H9 (cell line): ENCODE measurements at regions not wholly inside any gene's neighbourhood (a gene's known extent, or its start where the extent isn't known, plus 50 kb on each side); places are given as distances from the start of the nearest gene placed in this dataset.

Experiments used
- DNase-seq: peaks from one replicate; pipeline ENCODE4 v3.0.0-alpha.2; 2017
- H2AFZ ChIP-seq: one replicate; pipeline ENCODE4 v1.6.1; 2013; ENCODE audit warnings: mild to moderate bottlenecking, low read length, control low read depth, moderate library complexity
- H2AK5ac ChIP-seq: 2 replicates; pipeline ENCODE4 v1.6.1; 2013; ENCODE audit warnings: low read length, control low read depth, mixed read lengths; ENCODE audit not compliant: insufficient read length
- H2BK120ac ChIP-seq: one replicate; pipeline ENCODE4 v1.6.1; 2013; ENCODE audit warnings: low read depth, mild to moderate bottlenecking, low read length, control low read depth, inconsistent platforms; ENCODE audit not compliant: poor library complexity, severe bottlenecking
- H2BK12ac ChIP-seq: 2 replicates; pipeline ENCODE4 v1.6.1; 2013; ENCODE audit warnings: low read length, control low read depth, mixed read lengths, low read depth; ENCODE audit not compliant: insufficient read length
- H2BK15ac ChIP-seq: 2 replicates; pipeline ENCODE4 v1.6.1; 2013; ENCODE audit warnings: low read depth, low read length, control low read depth
- H2BK20ac ChIP-seq: one replicate; pipeline ENCODE4 v1.6.1; 2013; ENCODE audit warnings: low read depth, mild to moderate bottlenecking, low read length, control low read depth, inconsistent platforms; ENCODE audit not compliant: poor library complexity, severe bottlenecking
- H2BK5ac ChIP-seq: 2 replicates; pipeline ENCODE4 v1.6.1; 2013; ENCODE audit warnings: low read length, control low read depth, mixed read lengths; ENCODE audit not compliant: insufficient read length
- H3K14ac ChIP-seq: 2 replicates; pipeline ENCODE4 v1.6.1; 2013; ENCODE audit warnings: low read length, control low read depth; ENCODE audit not compliant: insufficient read depth
- H3K18ac ChIP-seq: 2 replicates; pipeline ENCODE4 v1.6.1; 2013; ENCODE audit warnings: low read depth, mild to moderate bottlenecking, mixed read lengths, low read length, control low read depth; ENCODE audit not compliant: insufficient read length
- H3K23ac ChIP-seq: 2 replicates; pipeline ENCODE4 v1.6.1; 2013; ENCODE audit warnings: low read length, control low read depth, mixed read lengths, low read depth; ENCODE audit not compliant: insufficient read length
- H3K23me2 ChIP-seq: 2 replicates; pipeline ENCODE4 v1.6.1; 2013; ENCODE audit warnings: low read depth, mild to moderate bottlenecking, mixed read lengths, low read length, control low read depth; ENCODE audit not compliant: insufficient read length, poor library complexity, severe bottlenecking
- H3K27ac ChIP-seq: 2 replicates; pipeline ENCODE4 v1.5.1; 2013; ENCODE audit warnings: low read length, control low read depth, mixed read lengths, low read depth; ENCODE audit not compliant: insufficient read length
- H3K27me3 ChIP-seq: 2 replicates; pipeline ENCODE4 v1.6.1; 2013; ENCODE audit warnings: low read length, control low read depth, inconsistent platforms; ENCODE audit not compliant: insufficient read depth
- H3K4ac ChIP-seq: 2 replicates; pipeline ENCODE4 v1.6.1; 2013; ENCODE audit warnings: low read depth, mild to moderate bottlenecking, control low read depth, inconsistent platforms, low read length, moderate library complexity
- H3K4me1 ChIP-seq: 2 replicates; pipeline ENCODE4 v1.6.1; 2013; ENCODE audit warnings: low read length, control low read depth, inconsistent platforms; ENCODE audit not compliant: insufficient read depth
- H3K4me2 ChIP-seq: 2 replicates; pipeline ENCODE4 v1.6.1; 2013; ENCODE audit warnings: low read length, control low read depth, mixed read lengths; ENCODE audit not compliant: insufficient read length, insufficient read depth
- H3K56ac ChIP-seq: 2 replicates; pipeline ENCODE4 v1.6.1; 2013; ENCODE audit warnings: low read depth, mild to moderate bottlenecking, mixed read lengths, low read length, control low read depth; ENCODE audit not compliant: insufficient read length
- H3K79me1 ChIP-seq: 2 replicates; pipeline ENCODE4 v1.6.1; 2013; ENCODE audit warnings: low read depth, mild to moderate bottlenecking, moderate library complexity, low read length, control low read depth, inconsistent platforms; ENCODE audit not compliant: insufficient read depth, poor library complexity, severe bottlenecking
- H3K79me2 ChIP-seq: 2 replicates; pipeline ENCODE4 v1.6.1; 2013; ENCODE audit warnings: low read length, control low read depth, inconsistent platforms; ENCODE audit not compliant: insufficient read depth
- H3K9ac ChIP-seq: 2 replicates; pipeline ENCODE4 v1.6.1; 2013; ENCODE audit warnings: low read length, control low read depth, mixed read lengths; ENCODE audit not compliant: insufficient read length; ENCODE audit errors: extremely low read depth
- H3K9me3 ChIP-seq: one replicate; pipeline ENCODE4 v1.6.1; 2013; ENCODE audit warnings: low read depth, low read length, inconsistent platforms; ENCODE audit not compliant: control insufficient read depth
- H3T11ph ChIP-seq: one replicate; pipeline ENCODE4 v1.6.1; 2013; ENCODE audit warnings: mild to moderate bottlenecking, low read length, control low read depth, inconsistent platforms
- H4K20me1 ChIP-seq: one replicate; pipeline ENCODE4 v1.6.1; 2013; ENCODE audit not compliant: control insufficient read depth, insufficient read length, insufficient read depth
- H4K5ac ChIP-seq: 2 replicates; pipeline ENCODE4 v1.6.1; 2013; ENCODE audit warnings: low read depth, mild to moderate bottlenecking, mixed read lengths, low read length, control low read depth; ENCODE audit not compliant: insufficient read length
- H4K8ac ChIP-seq: replicated peaks from 2 replicates; pipeline ENCODE4 v1.6.1; 2013; ENCODE audit warnings: low read length, control low read depth, mixed read lengths, low read depth; ENCODE audit not compliant: insufficient read length
- H4K91ac ChIP-seq: 2 replicates; pipeline ENCODE4 v1.6.1; 2013; ENCODE audit warnings: low read depth, mild to moderate bottlenecking, moderate library complexity, mixed read lengths, low read length, control low read depth; ENCODE audit not compliant: insufficient read length
- H3K27ac Mint-ChIP-seq, 3 experiments: 2 replicates in 2 of 3; 3 replicates in 1 of 3; pipeline ENCODE4 v1.8.0; 2020 to 2021; ENCODE audit warnings: mixed read lengths in 3 of 3, mild to moderate bottlenecking in 1 of 3, moderate library complexity in 1 of 3
- H3K27me3 Mint-ChIP-seq: 2 replicates; pipeline ENCODE4 v1.8.0; 2021; ENCODE audit warnings: low read depth, mild to moderate bottlenecking, moderate library complexity, mixed read lengths
- H3K36me3 Mint-ChIP-seq, 3 experiments: 2 replicates in 2 of 3; 3 replicates in 1 of 3; pipeline ENCODE4 v1.8.0; 2020 to 2021; ENCODE audit warnings: low read depth in 3 of 3, mixed read lengths in 3 of 3; ENCODE audit not compliant: insufficient read depth in 1 of 3
- H3K4me1 Mint-ChIP-seq, 2 experiments: 2 replicates each; pipeline ENCODE4 v1.8.0; 2020; ENCODE audit warnings: mixed read lengths in 2 of 2
- H3K4me3 Mint-ChIP-seq, 2 experiments: 2 replicates in 1 of 2; 3 replicates in 1 of 2; pipeline ENCODE4 v1.8.0; 2020 to 2021; ENCODE audit warnings: mild to moderate bottlenecking in 2 of 2, mixed read lengths in 2 of 2, moderate library complexity in 1 of 2
- H3K9me3 Mint-ChIP-seq, 2 experiments: 2 replicates in 1 of 2; 3 replicates in 1 of 2; pipeline ENCODE4 v1.8.0; 2020; ENCODE audit warnings: mild to moderate bottlenecking in 2 of 2, mixed read lengths in 2 of 2, moderate library complexity in 1 of 2
- WGBS: extraction: QIAGEN DNeasy Blood & Tissue Kit; methylation state at CpG from one replicate; pipeline ENCODE4 v1.1.7; 2013; ENCODE audit warnings: missing lambda C conversion rate, low lambda C conversion rate, mixed read lengths; ENCODE audit not compliant: insufficient read length; ENCODE audit errors: extremely low coverage; 5-methylcytosine and 5-hydroxymethylcytosine counted together
- TF ChIP-seq, protein P1 (sequence below): fragments of 200-600 bp; sonication (generic); conservative IDR thresholded peaks from 3 replicates; pipeline ENCODE4 v1.8.0; 2021; ENCODE audit warnings: antibody characterized with exemption, mild to moderate bottlenecking

DNA sequence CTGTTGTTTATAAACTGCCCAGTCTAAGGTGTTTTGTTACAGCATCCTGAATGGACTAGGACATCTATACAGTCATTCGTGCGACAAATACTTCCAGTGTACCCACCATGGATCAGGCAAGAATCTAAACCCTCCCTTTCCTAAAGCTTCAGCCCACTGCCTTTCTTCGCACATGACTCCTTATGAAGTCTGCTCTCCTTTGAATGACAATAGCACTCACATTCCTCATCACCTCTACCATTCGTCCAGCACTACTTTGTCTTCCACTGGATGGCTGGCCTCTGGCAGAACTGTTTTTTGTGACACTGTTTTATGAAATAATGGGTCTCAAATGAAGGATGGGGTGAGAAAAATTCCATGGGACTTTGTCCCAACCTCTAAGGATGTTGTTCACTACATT lies 89.8 kb upstream of the LIN7C start:
- Histone ChIP-seq H3K14ac (no peak overlapping the region), H3K56ac (no peak overlapping the region), H4K20me1 (no peaks in the 10 kb centered on the region), H2BK120ac (no peak overlapping the region), H2BK5ac (no peak overlapping the region), H3K4ac (no peak overlapping the region), H3T11ph (no peak overlapping the region), H3K18ac (no peak overlapping the region), H2BK15ac (no peak overlapping the region), H3K27me3 (no peaks in the 10 kb centered on the region), H3K79me1 (no peaks in the 10 kb centered on the region), H2BK20ac (no peak overlapping the region), H3K9ac (no peak overlapping the region), H3K23me2 (no peaks in the 10 kb centered on the region), H3K27ac (no peak overlapping the region), H2BK12ac (no peak overlapping the region), H4K8ac (no peak overlapping the region), H4K91ac (no peak overlapping the region), H2AFZ (no peak overlapping the region), H2AK5ac (no peak overlapping the region), H3K4me1 (peaks cover 4% of the 10 kb centered on the region; the same call in 1 of the 2 replicates), H3K9me3 (no peaks in the 10 kb centered on the region), H3K23ac (no peak overlapping the region), H3K79me2 (no peaks in the 10 kb centered on the region), H3K4me2 (no peak overlapping the region), H4K5ac (no peak overlapping the region)
- TF ChIP-seq, protein P1, sequence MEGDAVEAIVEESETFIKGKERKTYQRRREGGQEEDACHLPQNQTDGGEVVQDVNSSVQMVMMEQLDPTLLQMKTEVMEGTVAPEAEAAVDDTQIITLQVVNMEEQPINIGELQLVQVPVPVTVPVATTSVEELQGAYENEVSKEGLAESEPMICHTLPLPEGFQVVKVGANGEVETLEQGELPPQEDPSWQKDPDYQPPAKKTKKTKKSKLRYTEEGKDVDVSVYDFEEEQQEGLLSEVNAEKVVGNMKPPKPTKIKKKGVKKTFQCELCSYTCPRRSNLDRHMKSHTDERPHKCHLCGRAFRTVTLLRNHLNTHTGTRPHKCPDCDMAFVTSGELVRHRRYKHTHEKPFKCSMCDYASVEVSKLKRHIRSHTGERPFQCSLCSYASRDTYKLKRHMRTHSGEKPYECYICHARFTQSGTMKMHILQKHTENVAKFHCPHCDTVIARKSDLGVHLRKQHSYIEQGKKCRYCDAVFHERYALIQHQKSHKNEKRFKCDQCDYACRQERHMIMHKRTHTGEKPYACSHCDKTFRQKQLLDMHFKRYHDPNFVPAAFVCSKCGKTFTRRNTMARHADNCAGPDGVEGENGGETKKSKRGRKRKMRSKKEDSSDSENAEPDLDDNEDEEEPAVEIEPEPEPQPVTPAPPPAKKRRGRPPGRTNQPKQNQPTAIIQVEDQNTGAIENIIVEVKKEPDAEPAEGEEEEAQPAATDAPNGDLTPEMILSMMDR, result no peak
- Mint-ChIP-seq H3K4me1 (peaks cover 7 to 11% of the 10 kb centered on the region in 2 experiments), H3K27me3 (peaks cover 5% of the 10 kb centered on the region), H3K27ac (no peak overlapping the region), H3K9me3 (peaks cover 0 to 3% of the 10 kb centered on the region in 2 experiments; a peak in 2 of 5 replicates), H3K36me3 (peaks cover 0 to 10% (median 0%) of the 10 kb centered on the region in 3 experiments; a peak in 3 of 7 replicates), H3K4me3 (no peak overlapping the region)
- no peak for DNase-seq
- WGBS, result no CpG with 5 or more reads among the region's 4 CpGs
